ENCODE measurements at regions not wholly inside any gene's neighbourhood (a gene's known extent, or its start where the extent isn't known, plus 50 kb on each side); places are given as distances from the start of the nearest gene placed in this dataset.
"Not testable (repeated sequence)": the region's sequence is repeated elsewhere in the genome, so short reads cannot be mapped to it uniquely, and the experiment has no call there.

DNA sequence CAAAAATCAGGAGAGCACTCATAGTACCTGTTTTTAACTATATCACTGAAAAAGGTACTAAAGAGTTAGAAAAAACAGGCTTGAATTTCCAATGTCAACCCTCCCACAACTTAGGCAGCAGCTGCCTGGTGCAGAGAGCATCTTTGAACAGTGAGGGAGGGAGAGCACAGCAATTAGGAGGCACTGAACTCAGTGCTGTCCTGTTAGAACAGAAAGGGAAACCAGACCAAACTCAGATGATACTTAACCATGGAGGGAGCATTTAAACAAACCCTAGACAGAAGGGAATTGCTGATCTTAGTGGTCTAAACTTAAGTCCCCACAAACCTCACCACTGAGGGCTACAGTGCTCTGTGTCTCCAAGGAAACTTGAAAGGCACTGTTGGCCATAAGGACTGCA is 179.2 kb upstream of the AGTR1 start:
- DNase-seq (ENCODE audit: low read depth, low spot score): no peak
- CTCF ChIA-PET: no interaction called here
- POLR2A ChIA-PET: no interaction called here
- TF ChIP-seq, protein P1, sequence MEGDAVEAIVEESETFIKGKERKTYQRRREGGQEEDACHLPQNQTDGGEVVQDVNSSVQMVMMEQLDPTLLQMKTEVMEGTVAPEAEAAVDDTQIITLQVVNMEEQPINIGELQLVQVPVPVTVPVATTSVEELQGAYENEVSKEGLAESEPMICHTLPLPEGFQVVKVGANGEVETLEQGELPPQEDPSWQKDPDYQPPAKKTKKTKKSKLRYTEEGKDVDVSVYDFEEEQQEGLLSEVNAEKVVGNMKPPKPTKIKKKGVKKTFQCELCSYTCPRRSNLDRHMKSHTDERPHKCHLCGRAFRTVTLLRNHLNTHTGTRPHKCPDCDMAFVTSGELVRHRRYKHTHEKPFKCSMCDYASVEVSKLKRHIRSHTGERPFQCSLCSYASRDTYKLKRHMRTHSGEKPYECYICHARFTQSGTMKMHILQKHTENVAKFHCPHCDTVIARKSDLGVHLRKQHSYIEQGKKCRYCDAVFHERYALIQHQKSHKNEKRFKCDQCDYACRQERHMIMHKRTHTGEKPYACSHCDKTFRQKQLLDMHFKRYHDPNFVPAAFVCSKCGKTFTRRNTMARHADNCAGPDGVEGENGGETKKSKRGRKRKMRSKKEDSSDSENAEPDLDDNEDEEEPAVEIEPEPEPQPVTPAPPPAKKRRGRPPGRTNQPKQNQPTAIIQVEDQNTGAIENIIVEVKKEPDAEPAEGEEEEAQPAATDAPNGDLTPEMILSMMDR (IDR thresholded peaks at IDR 0.05; ENCODE audit: insufficient read depth, low read length, missing control alignments): no peak
- no peak overlapping the region for H3K4me3 ChIP-seq (ENCODE audit: low read depth, low read length)

DNA sequence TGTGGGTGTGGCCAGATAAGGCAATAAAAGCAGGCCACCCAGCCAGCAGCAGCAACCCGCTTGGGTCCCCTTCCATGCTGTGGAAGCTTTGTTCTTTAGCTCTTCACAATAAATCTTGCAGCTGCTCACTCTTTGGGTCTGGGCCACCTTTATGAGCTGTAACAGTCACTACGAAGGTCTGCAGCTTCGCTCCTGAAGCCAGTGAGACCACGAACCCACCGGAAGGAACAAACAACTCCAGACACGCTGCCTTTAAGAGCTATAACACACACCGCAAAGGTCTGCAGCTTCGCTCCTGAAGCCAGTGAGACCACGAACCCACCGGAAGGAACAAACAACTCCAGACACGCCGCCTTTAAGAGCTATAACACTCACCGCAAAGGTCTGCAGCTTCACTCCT is 172.1 kb upstream of the AGTR1 start:
- POLR2A ChIA-PET; H3K4me3 ChIP-seq (ENCODE audit: low read depth, low read length); DNase-seq (ENCODE audit: low read depth, low spot score); CTCF ChIA-PET: not testable (repeated sequence)

DNA sequence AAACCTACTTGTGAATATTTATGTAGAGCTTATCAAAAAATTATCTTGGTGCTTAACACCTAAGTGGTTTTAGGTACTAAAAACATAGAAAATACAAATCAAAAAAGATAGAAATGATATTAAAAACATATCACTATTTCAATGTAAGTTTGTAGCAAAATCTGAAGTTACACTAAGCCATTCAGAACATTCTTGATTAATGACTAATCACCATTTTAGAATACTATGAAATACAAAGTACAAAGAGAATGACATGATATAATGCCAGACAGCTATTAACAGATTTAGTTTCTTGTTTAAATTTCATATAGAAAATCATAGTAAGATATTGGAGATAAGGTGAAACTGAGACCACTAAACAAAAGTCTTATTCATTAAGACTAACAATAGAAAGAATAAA is 169.7 kb upstream of the AGTR1 start:
- no peak overlapping the region for H3K4me3 ChIP-seq (ENCODE audit: low read depth, low read length)
- TF ChIP-seq, protein P1 (IDR thresholded peaks at IDR 0.05; ENCODE audit: insufficient read depth, low read length, missing control alignments): no peak
- no peak for DNase-seq (ENCODE audit: low read depth, low spot score)
- ChIA-PET POLR2A (no interaction called here), CTCF (no interaction called here)

DNA sequence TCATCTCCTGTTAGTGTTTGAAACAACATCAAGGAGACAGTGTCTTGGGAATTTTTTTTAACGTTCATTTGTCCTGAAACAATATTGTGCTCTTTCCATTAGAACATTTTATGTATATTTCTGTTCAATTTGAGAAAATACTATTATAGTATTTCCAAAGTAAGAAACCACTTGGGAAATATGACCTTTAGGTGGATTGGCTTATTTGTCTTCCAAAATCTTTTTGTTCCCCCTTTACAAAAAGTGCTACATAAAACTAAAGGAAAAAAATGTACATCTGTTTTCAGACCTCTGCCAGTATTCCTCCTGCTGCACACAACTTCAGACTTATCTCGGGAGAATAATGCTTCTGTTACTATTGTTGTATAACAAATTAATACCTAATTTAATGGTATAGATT is 165.9 kb upstream of the AGTR1 start:
- ChIA-PET CTCF (no interaction called here), POLR2A (no interaction called here)
- no peak overlapping the region for H3K4me3 ChIP-seq (ENCODE audit: low read depth, low read length)
- TF ChIP-seq, protein P1 (IDR thresholded peaks at IDR 0.05; ENCODE audit: insufficient read depth, low read length, missing control alignments): no peak
- no peak for DNase-seq (ENCODE audit: low read depth, low spot score)

DNA sequence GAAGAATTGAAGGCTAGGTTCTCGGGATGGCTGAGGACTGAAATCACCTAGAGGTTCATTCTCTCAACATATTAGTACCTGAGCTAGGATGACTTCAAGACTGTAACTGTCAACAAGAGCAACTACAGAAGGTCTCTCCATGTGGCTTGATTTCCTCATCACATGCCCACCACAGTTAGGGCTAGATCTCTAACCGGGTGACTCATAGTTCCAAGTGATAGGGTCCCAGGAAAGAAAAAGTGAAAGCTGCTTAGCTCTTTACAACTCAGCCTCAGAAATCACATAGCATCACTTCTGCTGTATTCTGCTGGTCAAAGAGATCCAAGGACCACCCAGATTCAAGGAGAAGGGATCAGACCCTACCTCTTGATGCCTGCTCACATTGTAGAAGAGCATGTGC is 165.4 kb upstream of the AGTR1 start:
- no peak for DNase-seq (ENCODE audit: low read depth, low spot score)
- ChIA-PET CTCF (no interaction called here), POLR2A (no interaction called here)
- TF ChIP-seq, protein P1 (IDR thresholded peaks at IDR 0.05; ENCODE audit: insufficient read depth, low read length, missing control alignments): no peak
- no peak overlapping the region for H3K4me3 ChIP-seq (ENCODE audit: low read depth, low read length)

DNA sequence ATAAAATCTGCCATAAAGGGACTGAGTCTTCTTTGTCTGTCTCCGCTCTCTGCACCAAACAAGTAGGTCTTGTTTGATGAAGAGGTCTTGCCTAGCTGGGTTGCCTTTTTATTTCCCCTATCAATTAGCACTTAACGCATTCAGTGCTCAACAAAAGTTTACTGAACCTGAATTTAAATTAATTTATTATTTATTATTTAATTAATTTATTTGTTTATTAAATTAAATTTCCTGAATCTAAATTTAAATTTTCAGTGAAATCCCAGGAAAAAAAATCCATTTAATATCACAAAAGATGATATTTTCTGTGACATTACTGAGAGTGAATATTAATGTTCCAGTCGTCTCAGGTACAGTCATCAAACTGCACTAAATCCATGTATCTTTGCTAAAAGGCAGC is 164.9 kb upstream of the AGTR1 start:
- ChIA-PET POLR2A (no interaction called here), CTCF (no interaction called here)
- H3K4me3 ChIP-seq (ENCODE audit: low read depth, low read length): no peak overlapping the region
- no peak for DNase-seq (ENCODE audit: low read depth, low spot score)
- TF ChIP-seq, protein P1 (IDR thresholded peaks at IDR 0.05; ENCODE audit: insufficient read depth, low read length, missing control alignments): no peak

DNA sequence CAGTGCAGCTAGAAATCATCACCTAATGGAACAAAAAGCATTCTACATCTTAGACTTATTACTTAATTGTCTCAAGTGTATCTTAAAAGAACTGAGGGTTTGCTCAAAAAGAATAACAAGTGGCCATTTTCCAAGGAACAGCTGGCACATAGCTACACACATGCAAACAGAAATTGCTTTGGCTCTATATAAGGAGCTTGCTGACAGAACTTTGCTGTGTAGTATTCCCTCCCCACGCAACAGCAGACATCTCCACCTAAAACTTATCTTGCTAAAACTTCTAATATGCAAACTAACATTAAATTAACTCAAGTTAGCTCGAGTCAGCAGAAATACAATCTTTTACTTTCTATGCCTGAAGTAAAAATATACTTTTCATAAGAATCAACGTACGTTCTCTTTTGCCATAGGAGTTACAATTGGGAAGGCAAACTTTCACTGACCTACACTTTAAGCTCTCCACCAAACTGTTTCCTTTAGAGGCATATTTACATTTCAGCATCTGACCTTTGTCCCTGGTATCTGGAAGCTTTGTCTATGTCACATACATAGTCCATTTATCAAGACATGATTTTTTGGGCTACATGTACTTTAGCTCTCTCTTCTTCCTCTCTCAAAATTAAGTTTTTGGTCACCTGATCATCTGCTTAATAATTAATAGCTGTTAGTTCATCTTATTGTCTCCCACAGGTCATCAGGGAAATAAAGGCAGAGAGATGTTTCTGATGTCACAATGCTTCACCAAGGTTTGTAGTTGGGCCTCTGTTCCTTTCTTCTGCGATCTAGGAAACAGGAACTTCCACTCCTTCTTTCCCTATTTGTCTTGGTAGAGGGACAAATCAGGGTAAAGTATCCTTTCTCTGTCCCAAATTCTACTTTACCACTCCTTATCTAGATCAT is 163.4 kb upstream of the AGTR1 start:
- no peak overlapping the region for H3K4me3 ChIP-seq (ENCODE audit: low read depth, low read length)
- TF ChIP-seq, protein P1 (IDR thresholded peaks at IDR 0.05; ENCODE audit: insufficient read depth, low read length, missing control alignments): no peak
- DNase-seq (ENCODE audit: low read depth, low spot score): no peak
- POLR2A ChIA-PET: no interaction called here
- CTCF ChIA-PET: no interaction called here

Data from AG04449 (cell line).